ENCODE measurements at regions not wholly inside any gene's neighbourhood (a gene's known extent, or its start where the extent isn't known, plus 50 kb on each side); places are given as distances from the start of the nearest gene placed in this dataset.

DNA sequence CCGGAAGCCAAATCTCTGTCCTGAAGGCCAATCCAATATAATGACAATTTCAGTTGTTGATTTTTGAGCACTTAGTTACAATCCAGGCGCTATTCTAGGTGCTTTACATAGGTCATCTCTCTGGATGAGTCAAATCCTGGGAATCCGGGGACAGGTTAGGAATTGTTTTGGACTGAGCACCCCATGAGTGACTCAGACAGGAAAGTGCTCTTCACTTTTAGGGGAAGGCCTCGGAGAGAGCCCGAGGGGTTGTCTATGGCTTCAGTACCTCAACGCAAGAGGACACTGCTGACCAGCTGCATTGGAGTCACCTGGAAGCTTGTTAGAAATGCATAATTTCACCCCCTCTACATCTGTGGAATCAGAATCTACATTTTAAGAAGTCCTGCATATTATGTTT is 108.8 kb downstream of the IRX5 start:
- Histone ChIP-seq H3K27me3 (ENCODE audit: control insufficient read depth in 2 of 2, insufficient read depth in 2 of 2, low read length in 2 of 2) (no peaks in the 10 kb centered on the region), H3K9me1 (replicated peaks; ENCODE audit: control insufficient read depth, extremely low read depth, insufficient read depth, low read length) (no peaks in the 10 kb centered on the region), H2AFZ (ENCODE audit: low read depth, low read length) (no peak overlapping the region), H3K9me3 (replicated peaks; ENCODE audit: control insufficient read depth, insufficient read depth, low read length) (no peaks in the 10 kb centered on the region), H3K4me1 (ENCODE audit: control insufficient read depth, extremely low read depth, insufficient read depth, low read length) (no peaks in the 10 kb centered on the region), H3K9ac (replicated peaks; ENCODE audit: extremely low read depth, insufficient read depth, low read length) (no peak overlapping the region), H3K36me3 (ENCODE audit: control insufficient read depth in 2 of 2, extremely low read depth in 1 of 2, insufficient read depth in 2 of 2, low read length in 2 of 2) (no peaks in the 10 kb centered on the region), H3K4me3 (replicated peaks in 1 of 3; ENCODE audit: insufficient read depth in 1 of 3, low read depth in 1 of 3, low read length in 3 of 3) (no peak overlapping the region), H3K27ac (ENCODE audit: insufficient read depth, low read depth, low read length) (no peak overlapping the region), H3K79me2 (ENCODE audit: control insufficient read depth, insufficient read depth, low read length) (no peaks in the 10 kb centered on the region), H4K20me1 (replicated peaks; ENCODE audit: control insufficient read depth, extremely low read depth, insufficient read depth, low read length) (no peaks in the 10 kb centered on the region), H3K4me2 (ENCODE audit: insufficient read depth, low read length) (no peak overlapping the region)
- no peak for FAIRE-seq
- no peak for DNase-seq (ENCODE audit: low read depth, low spot score)
- BruUV-seq (replicated peaks), result no TSS peak
- POLR2A ChIA-PET, result no interaction called here
- dilution Hi-C loops (cut with MboI; ENCODE audit: extremely low pct_ligation_motif_present, low sequenced_read_pairs), result no loop called here
- TF ChIP-seq POLR2AphosphoS5 (IDR thresholded peaks at IDR 0.05; ENCODE audit: insufficient read depth, low read depth, low read length) (no peak), GATA2 (IDR thresholded peaks at IDR 0.05; ENCODE audit: insufficient read depth, insufficient read length, low read depth, low read length) (no peak), FOS (IDR thresholded peaks at IDR 0.05; ENCODE audit: borderline replicate concordance, insufficient read depth, low read length) (no peak), POLR2A (IDR thresholded peaks at IDR 0.05; ENCODE audit: low read depth, low read length) (no peak), EZH2 (IDR thresholded peaks at IDR 0.05; ENCODE audit: borderline replicate concordance, low read depth, low read length, severe bottlenecking) (no peak), MYC (IDR thresholded peaks at IDR 0.05; ENCODE audit: low read depth, low read length) (no peak), JUN (IDR thresholded peaks at IDR 0.05; ENCODE audit: borderline replicate concordance, insufficient read depth, insufficient read length, low read depth) (no peak)
- TF ChIP-seq, protein P1, sequence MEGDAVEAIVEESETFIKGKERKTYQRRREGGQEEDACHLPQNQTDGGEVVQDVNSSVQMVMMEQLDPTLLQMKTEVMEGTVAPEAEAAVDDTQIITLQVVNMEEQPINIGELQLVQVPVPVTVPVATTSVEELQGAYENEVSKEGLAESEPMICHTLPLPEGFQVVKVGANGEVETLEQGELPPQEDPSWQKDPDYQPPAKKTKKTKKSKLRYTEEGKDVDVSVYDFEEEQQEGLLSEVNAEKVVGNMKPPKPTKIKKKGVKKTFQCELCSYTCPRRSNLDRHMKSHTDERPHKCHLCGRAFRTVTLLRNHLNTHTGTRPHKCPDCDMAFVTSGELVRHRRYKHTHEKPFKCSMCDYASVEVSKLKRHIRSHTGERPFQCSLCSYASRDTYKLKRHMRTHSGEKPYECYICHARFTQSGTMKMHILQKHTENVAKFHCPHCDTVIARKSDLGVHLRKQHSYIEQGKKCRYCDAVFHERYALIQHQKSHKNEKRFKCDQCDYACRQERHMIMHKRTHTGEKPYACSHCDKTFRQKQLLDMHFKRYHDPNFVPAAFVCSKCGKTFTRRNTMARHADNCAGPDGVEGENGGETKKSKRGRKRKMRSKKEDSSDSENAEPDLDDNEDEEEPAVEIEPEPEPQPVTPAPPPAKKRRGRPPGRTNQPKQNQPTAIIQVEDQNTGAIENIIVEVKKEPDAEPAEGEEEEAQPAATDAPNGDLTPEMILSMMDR (IDR thresholded peaks at IDR 0.05; ENCODE audit: extremely low read depth in 1 of 2, insufficient read depth in 1 of 2, low read depth in 1 of 2, low read length in 2 of 2), result no peak
- TF ChIP-seq, protein P2, sequence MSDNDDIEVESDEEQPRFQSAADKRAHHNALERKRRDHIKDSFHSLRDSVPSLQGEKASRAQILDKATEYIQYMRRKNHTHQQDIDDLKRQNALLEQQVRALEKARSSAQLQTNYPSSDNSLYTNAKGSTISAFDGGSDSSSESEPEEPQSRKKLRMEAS (IDR thresholded peaks at IDR 0.05; ENCODE audit: insufficient read depth, insufficient read length), result no peak
- CTCF ChIA-PET, result no interaction called here
- intact Hi-C loops (cut with micrococcal nuclease), result no loop called here

Data from endothelial cell of umbilical vein (primary cell).